CD4-positive, alpha-beta T cell treated with Interleukin-6 at 100 ng/mL for 8 hours (primary cell): ENCODE measurements at regions not wholly inside any gene's neighbourhood (a gene's known extent, or its start where the extent isn't known, plus 50 kb on each side); places are given as distances from the start of the nearest gene placed in this dataset.
"Not testable (repeated sequence)": the region's sequence is repeated elsewhere in the genome, so short reads cannot be mapped to it uniquely, and the experiment has no call there.

Source experiments
- DNase-seq: peaks from one replicate; pipeline ENCODE4 v3.0.0-alpha.2; 2020; ENCODE audit warnings: mixed read lengths, low spot score

- DNase-seq = no peak
These were observed 261.4 kb downstream of the CTH start for GRCh38 chr1:70672442-70672888.

GRCh38 chr1:70674941-70675685 is 264.0 kb downstream of the CTH start:
- no peak for DNase-seq

- no peak for DNase-seq
These were observed 264.7 kb downstream of the CTH start for GRCh38 chr1:70675737-70676156.

- DNase-seq = peak; percentile 14
These were observed 274.5 kb downstream of the CTH start for GRCh38 chr1:70685300-70686286.

- no peak for DNase-seq
These were observed 277.5 kb downstream of the CTH start for GRCh38 chr1:70688580-70688979.

- no peak for DNase-seq
These were observed 295.4 kb downstream of the CTH start for GRCh38 chr1:70706381-70707037.

- no peak for DNase-seq
These were observed 296.1 kb downstream of the CTH start for GRCh38 chr1:70707214-70707613.

GRCh38 chr1:70714149-70714548 is 303.1 kb downstream of the CTH start:
- DNase-seq = no peak

- DNase-seq = no peak
These were observed 306.1 kb downstream of the CTH start for GRCh38 chr1:70717211-70717610.

- DNase-seq = no peak
These were observed 306.6 kb downstream of the CTH start for GRCh38 chr1:70717656-70718055.

- DNase-seq = no peak
These were observed 307.1 kb downstream of the CTH start for GRCh38 chr1:70718086-70718630.

- no peak for DNase-seq
These were observed 308.1 kb downstream of the CTH start for GRCh38 chr1:70719154-70719553.

GRCh38 chr1:70720109-70720508 is 309.0 kb downstream of the CTH start:
- no peak for DNase-seq

GRCh38 chr1:70720521-70720920 is 309.5 kb downstream of the CTH start:
- no peak for DNase-seq

GRCh38 chr1:70727886-70728489 is 316.9 kb downstream of the CTH start:
- no peak for DNase-seq

GRCh38 chr1:70736518-70736917 is 311.1 kb downstream of the PTGER3 start:
- not testable (repeated sequence) for DNase-seq

GRCh38 chr1:70737125-70737524 is 310.5 kb downstream of the PTGER3 start:
- no peak for DNase-seq

GRCh38 chr1:70738624-70739023 is 309.0 kb downstream of the PTGER3 start:
- DNase-seq = no peak

- DNase-seq = no peak
These were observed 302.4 kb downstream of the PTGER3 start for GRCh38 chr1:70745199-70745598.

- DNase-seq = not testable (repeated sequence)
These were observed 301.6 kb downstream of the PTGER3 start for GRCh38 chr1:70746062-70746461.

GRCh38 chr1:70747123-70747522 is 300.5 kb downstream of the PTGER3 start:
- DNase-seq = not testable (repeated sequence)
